ENCODE measurements at regions not wholly inside any gene's neighbourhood (a gene's known extent, or its start where the extent isn't known, plus 50 kb on each side); places are given as distances from the start of the nearest gene placed in this dataset.

- TF ChIP-seq CTCF (IDR thresholded peaks at IDR 0.05) (no peak), EZH2 (IDR thresholded peaks at IDR 0.05; ENCODE audit: borderline replicate concordance, insufficient read depth, low read depth, low read length, poor library complexity, severe bottlenecking) (no peak)
These were observed 312.7 kb downstream of the RAB28 start for GRCh38 chr4:13171292-13172057.

Measured in B cell (primary cell).